Uterus (tissue), 2 donors: ENCODE measurements at regions not wholly inside any gene's neighbourhood (a gene's known extent, or its start where the extent isn't known, plus 50 kb on each side); places are given as distances from the start of the nearest gene placed in this dataset.

Experiments
- CTCF ChIP-seq, 4 experiments: fragments of 200-600 bp in 2 of 4; fragments of 450-650 bp in 2 of 4; sonication (generic) in 2 of 4; IDR thresholded peaks; one replicate each; pipeline ENCODE4 v1.5.1; 2016 to 2019; ENCODE audit warnings: antibody characterized with exemption in 4 of 4, mild to moderate bottlenecking in 2 of 4, moderate library complexity in 1 of 4
- POLR2A ChIP-seq, 2 donors: fragments of 450-650 bp; IDR thresholded peaks; one replicate each; pipeline ENCODE4 v1.6.1; 2016; ENCODE audit warnings: antibody characterized with exemption in 2 of 2, mild to moderate bottlenecking in 1 of 2, moderate library complexity in 1 of 2

GRCh38 chr5:5588887-5589826 lies 166.7 kb downstream of the ICE1 start:
- TF ChIP-seq CTCF (IDR thresholded peaks at IDR 0.05) (no peak), POLR2A (IDR thresholded peaks at IDR 0.05) (no peak)
